Body of pancreas (tissue), 4 donors: ENCODE measurements at regions not wholly inside any gene's neighbourhood (a gene's known extent, or its start where the extent isn't known, plus 50 kb on each side); places are given as distances from the start of the nearest gene placed in this dataset.

ENCODE experiments used
- POLR2A ChIP-seq, 3 donors: fragments of 450-650 bp; IDR thresholded peaks; one replicate each; pipeline ENCODE4 v1.6.1; 2016; ENCODE audit warnings: antibody characterized with exemption in 3 of 3, mild to moderate bottlenecking in 2 of 3
- TF ChIP-seq, protein P1 (sequence below), 7 experiments: fragments of 450-650 bp in 4 of 7; fragments of 200-600 bp in 3 of 7; sonication (generic) in 3 of 7; IDR thresholded peaks; one replicate each; pipeline ENCODE4 v1.5.1; 2016 to 2019; ENCODE audit warnings: antibody characterized with exemption in 7 of 7

DNA sequence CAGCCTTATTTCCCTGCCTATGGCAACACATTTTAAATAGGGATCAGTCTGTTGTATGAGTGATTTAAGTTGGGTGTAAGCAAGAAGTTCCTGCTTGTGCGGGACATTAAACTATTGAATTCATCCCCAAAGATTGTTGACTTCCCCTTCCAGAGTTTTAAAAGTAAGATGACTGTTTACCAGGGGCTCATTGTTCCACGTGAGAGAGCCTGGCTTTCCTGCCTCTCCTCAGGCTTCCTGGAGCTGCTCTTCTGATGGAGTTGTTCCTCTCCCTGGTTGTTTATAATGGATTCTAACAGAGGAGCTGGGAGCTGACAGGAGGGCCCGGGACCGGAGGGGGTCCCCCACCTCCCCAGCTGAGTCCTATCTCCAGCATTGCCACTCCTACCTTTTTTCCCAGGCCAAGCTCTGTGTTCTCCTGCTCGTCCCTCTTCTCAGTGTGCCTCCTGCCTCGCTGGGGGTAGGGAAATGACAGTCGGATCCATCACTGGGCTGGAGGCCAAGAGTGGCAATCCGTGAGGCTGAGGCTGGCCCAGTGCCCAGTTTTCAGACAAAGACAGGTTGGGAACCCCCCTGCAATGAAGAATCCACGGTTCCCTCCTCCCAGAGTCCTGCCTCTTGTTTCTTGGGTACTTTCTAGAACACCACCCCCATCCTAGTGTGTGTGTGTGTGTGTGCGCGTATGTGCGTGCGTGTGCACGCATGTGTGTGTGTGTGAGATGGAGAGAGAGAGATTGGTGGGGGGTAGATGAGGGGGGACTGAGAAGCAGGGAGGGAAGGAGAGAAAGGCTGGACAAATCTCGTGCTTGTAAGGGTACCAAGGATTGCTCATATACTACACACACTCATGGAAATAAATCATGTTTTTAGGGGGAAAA, 123.7 kb upstream of the NFIB start:
- TF ChIP-seq, protein P1, sequence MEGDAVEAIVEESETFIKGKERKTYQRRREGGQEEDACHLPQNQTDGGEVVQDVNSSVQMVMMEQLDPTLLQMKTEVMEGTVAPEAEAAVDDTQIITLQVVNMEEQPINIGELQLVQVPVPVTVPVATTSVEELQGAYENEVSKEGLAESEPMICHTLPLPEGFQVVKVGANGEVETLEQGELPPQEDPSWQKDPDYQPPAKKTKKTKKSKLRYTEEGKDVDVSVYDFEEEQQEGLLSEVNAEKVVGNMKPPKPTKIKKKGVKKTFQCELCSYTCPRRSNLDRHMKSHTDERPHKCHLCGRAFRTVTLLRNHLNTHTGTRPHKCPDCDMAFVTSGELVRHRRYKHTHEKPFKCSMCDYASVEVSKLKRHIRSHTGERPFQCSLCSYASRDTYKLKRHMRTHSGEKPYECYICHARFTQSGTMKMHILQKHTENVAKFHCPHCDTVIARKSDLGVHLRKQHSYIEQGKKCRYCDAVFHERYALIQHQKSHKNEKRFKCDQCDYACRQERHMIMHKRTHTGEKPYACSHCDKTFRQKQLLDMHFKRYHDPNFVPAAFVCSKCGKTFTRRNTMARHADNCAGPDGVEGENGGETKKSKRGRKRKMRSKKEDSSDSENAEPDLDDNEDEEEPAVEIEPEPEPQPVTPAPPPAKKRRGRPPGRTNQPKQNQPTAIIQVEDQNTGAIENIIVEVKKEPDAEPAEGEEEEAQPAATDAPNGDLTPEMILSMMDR (IDR thresholded peaks at IDR 0.05) = no peak
- no peak for TF ChIP-seq POLR2A (IDR thresholded peaks at IDR 0.05)
